ENCODE measurements at regions not wholly inside any gene's neighbourhood (a gene's known extent, or its start where the extent isn't known, plus 50 kb on each side); places are given as distances from the start of the nearest gene placed in this dataset.
"Not testable (repeated sequence)": the region's sequence is repeated elsewhere in the genome, so short reads cannot be mapped to it uniquely, and the experiment has no call there.

GRCh38 chr13:40373608-40374007 is 292.8 kb downstream of the FOXO1 start:
- peak overlapping the region; percentile 24 for H3K4me3 Mint-ChIP-seq
- not testable (repeated sequence) for H3K9me3 Mint-ChIP-seq; H3K36me3 Mint-ChIP-seq (ENCODE audit: low read depth); H3K27me3 Mint-ChIP-seq
- H3K27ac Mint-ChIP-seq, result peak overlapping the region; percentile 84
- H3K4me1 Mint-ChIP-seq, result peaks cover 45% of the 10 kb centered on the region
- intact Hi-C loops (cut with micrococcal nuclease), result loop anchor here (1.0 to 5.0 kb wide), 5 partner anchors 15 to 596 kb away; no protein-coding TSS in a partner anchor
- DNase-seq, result peak; percentile 76

DNA sequence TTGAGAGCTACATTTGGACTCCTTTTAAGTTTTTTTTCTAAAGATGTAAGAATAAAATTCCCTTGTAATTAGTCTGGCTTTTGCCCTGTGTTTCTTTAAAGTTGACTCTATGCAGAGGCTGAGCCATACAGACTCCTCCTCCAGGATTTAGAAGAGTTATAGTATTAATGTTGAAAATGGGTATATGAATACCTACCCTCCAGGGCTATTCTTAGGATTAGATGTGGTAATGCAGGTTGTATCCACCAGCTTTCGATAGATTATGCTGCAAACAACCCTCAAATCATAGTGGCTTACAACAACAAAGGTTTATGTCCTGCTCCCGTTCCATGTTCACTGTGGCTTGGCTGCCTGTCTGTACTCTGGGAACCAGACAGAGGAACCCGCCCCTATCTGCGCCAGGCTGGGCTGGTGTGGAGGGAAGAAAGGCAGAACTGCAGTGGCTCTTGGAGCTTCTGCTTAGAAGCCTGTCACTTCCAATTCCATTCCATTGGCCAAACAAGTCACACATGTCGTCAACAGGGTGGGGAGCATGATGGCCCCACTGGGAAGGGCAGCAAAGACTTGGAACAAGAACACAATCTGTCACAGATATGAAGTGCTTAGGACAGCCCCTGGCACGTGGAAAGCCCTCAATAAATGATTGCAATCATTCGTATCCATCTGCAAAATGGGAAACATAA is 290.8 kb downstream of the FOXO1 start:
- Mint-ChIP-seq H3K36me3 (ENCODE audit: low read depth) (peaks cover 5% of the 10 kb centered on the region), H3K4me3 (no peak overlapping the region), H3K9me3 (peaks cover 9% of the 10 kb centered on the region), H3K27me3 (no peaks in the 10 kb centered on the region), H3K27ac (no peak overlapping the region), H3K4me1 (peaks cover 33% of the 10 kb centered on the region)
- DNase-seq, result no peak
- intact Hi-C loops (cut with micrococcal nuclease), result no loop called here

- DNase-seq, result no peak
- H3K4me1 Mint-ChIP-seq, result peaks cover 26% of the 10 kb centered on the region
Measured at GRCh38 chr13:40376296-40376849, 290.1 kb downstream of the FOXO1 start.

DNA sequence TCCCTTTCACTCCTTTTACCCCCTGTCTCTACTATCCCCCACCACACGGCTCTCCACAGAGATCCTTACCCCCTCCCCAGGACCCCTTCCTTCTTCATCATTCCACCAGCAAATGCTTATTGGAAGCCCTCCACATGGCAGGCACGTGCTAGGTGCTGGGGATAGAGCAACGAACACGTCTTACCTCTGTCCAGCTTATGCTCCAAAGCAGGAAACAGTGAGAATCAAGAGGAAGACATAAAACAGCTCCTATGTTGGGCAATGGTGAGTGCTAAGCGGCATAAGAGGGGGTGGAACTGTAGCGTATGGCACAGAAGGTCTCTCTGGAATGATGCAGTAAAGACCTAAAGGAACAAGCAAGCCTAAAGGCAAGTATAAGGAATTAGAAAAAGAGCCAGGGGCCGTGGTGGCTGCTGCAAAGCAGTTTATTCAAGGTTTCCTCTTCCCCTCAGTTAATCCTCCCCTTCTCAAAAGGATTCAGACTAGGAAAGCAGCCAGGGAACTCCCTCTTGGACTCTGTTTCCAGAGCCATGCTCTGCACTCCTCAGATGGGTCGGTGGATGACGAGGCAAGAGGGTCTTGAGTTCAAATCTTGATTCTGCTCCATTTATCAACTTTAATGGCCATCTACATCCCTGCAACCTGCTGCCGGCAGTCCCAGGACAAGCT is 289.4 kb downstream of the FOXO1 start:
- no peak for DNase-seq
- H3K27me3 Mint-ChIP-seq, result no peaks in the 10 kb centered on the region
- no peak overlapping the region for H3K27ac Mint-ChIP-seq
- H3K36me3 Mint-ChIP-seq (ENCODE audit: low read depth), result peaks cover 5% of the 10 kb centered on the region
- no peak overlapping the region for H3K4me3 Mint-ChIP-seq
- peaks cover 21% of the 10 kb centered on the region for H3K4me1 Mint-ChIP-seq
- peaks cover 9% of the 10 kb centered on the region for H3K9me3 Mint-ChIP-seq
- intact Hi-C loops (cut with micrococcal nuclease), result no loop called here

More at GRCh38 chr13:40376296-40376849, 290.1 kb downstream of the FOXO1 start:
- Mint-ChIP-seq H3K27me3 (no peaks in the 10 kb centered on the region), H3K9me3 (peaks cover 9% of the 10 kb centered on the region), H3K4me3 (no peak overlapping the region), H3K27ac (no peak overlapping the region), H3K36me3 (ENCODE audit: low read depth) (peaks cover 5% of the 10 kb centered on the region)
- intact Hi-C loops (cut with micrococcal nuclease), result no loop called here

- Mint-ChIP-seq H3K27ac (no peak overlapping the region), H3K4me3 (no peak overlapping the region), H3K9me3 (peaks cover 9% of the 10 kb centered on the region), H3K36me3 (ENCODE audit: low read depth) (peaks cover 5% of the 10 kb centered on the region), H3K27me3 (no peaks in the 10 kb centered on the region), H3K4me1 (peaks cover 18% of the 10 kb centered on the region)
- intact Hi-C loops (cut with micrococcal nuclease), result no loop called here
- DNase-seq, result no peak
Measured at GRCh38 chr13:40377783-40378182, 288.7 kb downstream of the FOXO1 start.

DNA sequence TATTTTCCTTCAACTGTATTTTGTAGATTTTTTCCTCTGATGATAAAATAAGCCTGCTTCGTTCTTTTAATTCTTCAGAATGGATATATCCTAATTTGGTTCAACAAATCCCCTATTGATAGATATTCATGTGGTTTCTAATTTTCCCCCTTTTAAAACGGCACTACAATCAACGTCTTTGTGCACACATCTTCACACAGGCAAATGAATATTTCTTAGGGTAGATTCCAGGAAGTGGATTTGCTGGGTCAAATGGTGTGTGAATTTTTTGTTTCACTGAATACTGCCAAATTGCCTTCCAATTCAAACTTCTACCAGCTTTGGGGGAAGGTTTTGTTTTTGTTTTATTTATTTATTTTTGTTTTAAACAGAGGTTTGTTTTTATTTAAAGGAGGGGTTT is 287.2 kb downstream of the FOXO1 start:
- Mint-ChIP-seq H3K27ac (no peak overlapping the region), H3K36me3 (ENCODE audit: low read depth) (no peaks in the 10 kb centered on the region), H3K9me3 (peaks cover 4% of the 10 kb centered on the region), H3K27me3 (no peaks in the 10 kb centered on the region), H3K4me3 (no peak overlapping the region), H3K4me1 (peaks cover 6% of the 10 kb centered on the region)
- DNase-seq, result no peak
- intact Hi-C loops (cut with micrococcal nuclease), result no loop called here

DNA sequence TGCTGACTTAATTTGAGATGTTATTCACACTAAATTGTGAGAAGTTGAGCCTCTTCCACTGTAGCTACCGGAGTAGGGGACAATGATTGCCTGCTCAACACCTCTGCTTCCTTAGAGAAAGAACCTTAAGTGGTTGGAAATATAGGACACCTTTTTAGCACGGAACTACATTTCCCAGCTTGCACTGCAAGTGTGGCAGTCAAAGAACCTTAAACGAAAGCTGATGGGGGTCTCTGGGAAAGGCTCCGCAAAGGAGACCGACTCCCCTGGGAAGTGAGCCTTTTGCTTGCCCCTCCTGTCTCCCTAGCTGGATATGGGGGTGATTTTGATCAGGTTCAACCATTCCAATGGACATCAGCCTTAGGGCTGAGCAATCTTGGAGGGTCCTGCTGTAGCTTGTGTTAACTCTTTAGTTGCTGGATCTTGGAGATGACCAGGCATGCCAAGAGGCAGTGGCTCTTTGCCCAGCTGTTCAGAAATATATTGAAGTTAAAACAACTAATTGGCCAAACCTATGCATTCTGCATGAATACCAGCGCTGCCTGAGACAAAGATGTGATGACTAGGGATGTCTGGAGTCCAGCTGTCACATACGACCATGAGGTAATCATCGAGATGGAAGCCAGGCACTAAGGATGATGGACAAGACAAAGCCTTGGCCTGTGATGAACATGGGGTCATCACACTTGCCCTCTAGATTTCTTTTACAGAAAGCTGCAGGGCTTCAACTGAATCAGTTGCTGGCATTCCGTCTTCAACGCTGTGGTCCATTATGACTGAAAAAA is 286.5 kb downstream of the FOXO1 start:
- Mint-ChIP-seq H3K27ac (no peak overlapping the region), H3K9me3 (peaks cover 4% of the 10 kb centered on the region)
- intact Hi-C loops (cut with micrococcal nuclease), result loop anchor here (10.0 kb wide), 2 partner anchors 395 to 425 kb away; partner anchors contain the start of gene MRPS31

DNA sequence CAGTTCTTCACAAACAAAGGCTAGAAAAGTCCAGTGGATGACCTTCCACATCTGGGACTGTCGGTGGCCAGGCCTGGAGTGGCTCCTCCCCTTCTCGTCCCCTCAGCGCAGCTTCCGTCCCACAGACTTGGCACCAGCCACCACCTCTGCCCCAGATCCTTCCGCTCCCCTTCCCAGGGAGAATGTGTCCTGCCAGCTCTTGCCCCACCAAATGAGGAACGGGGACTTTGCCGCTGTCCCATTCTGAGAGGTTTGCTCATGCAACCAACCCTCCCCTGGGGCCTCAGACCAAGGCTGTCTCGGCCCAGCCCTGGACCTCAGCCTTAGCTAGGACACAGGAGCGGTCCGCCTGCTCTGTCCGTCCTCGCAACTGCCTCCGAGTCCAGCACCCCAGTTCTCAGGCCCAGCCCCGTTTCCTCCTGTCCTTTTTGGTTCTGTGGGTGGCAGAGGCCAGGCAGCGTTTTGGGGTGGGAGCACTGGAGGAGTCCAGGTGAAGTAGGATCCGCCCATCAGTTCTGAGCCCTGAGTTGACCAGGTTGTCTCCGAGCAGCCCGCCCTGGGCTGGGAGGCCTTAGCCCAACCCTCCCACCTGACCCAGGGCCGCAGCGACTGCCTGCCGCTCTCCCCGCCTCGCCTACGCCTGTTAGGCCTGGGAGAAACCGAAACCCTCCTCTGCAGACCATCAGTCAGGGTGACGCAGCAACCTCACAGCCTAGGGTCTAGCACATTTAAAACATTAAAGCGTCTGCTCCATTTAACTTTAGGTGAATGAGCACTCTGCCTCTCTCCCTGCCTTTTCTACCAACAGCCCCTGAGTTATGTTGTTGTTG is 284.3 kb downstream of the FOXO1 start:
- no peaks in the 10 kb centered on the region for H3K27me3 Mint-ChIP-seq
- no peak overlapping the region for H3K27ac Mint-ChIP-seq
- DNase-seq, result no peak
- H3K9me3 Mint-ChIP-seq, result peaks cover 8% of the 10 kb centered on the region
- intact Hi-C loops (cut with micrococcal nuclease), result loop anchor here (10.0 kb wide), 2 partner anchors 393 to 427 kb away; partner anchors contain the start of gene MRPS31
- peaks cover 11% of the 10 kb centered on the region for H3K4me1 Mint-ChIP-seq
- H3K36me3 Mint-ChIP-seq (ENCODE audit: low read depth), result peaks cover 3% of the 10 kb centered on the region
- H3K4me3 Mint-ChIP-seq, result no peak overlapping the region

More for the DNA sequence above, 286.5 kb downstream of the FOXO1 start:
- H3K4me1 Mint-ChIP-seq, result peaks cover 6% of the 10 kb centered on the region
- H3K4me3 Mint-ChIP-seq, result no peak overlapping the region
- no peaks in the 10 kb centered on the region for H3K27me3 Mint-ChIP-seq
- no peaks in the 10 kb centered on the region for H3K36me3 Mint-ChIP-seq (ENCODE audit: low read depth)
- no peak for DNase-seq

- no peaks in the 10 kb centered on the region for H3K27me3 Mint-ChIP-seq
- DNase-seq, result no peak
- intact Hi-C loops (cut with micrococcal nuclease), result loop anchor here (10.0 kb wide), 2 partner anchors 392 to 428 kb away; partner anchors contain the start of gene MRPS31
- no peak overlapping the region for H3K4me3 Mint-ChIP-seq
- peaks cover 5% of the 10 kb centered on the region for H3K36me3 Mint-ChIP-seq (ENCODE audit: low read depth)
- H3K27ac Mint-ChIP-seq, result no peak overlapping the region
- H3K9me3 Mint-ChIP-seq, result peaks cover 13% of the 10 kb centered on the region
- peaks cover 14% of the 10 kb centered on the region for H3K4me1 Mint-ChIP-seq
Measured at GRCh38 chr13:40383132-40383531, 283.3 kb downstream of the FOXO1 start.

GRCh38 chr13:40383885-40384284 is 282.6 kb downstream of the FOXO1 start:
- Mint-ChIP-seq H3K27ac (no peak overlapping the region), H3K36me3 (ENCODE audit: low read depth) (peaks cover 7% of the 10 kb centered on the region), H3K27me3 (no peaks in the 10 kb centered on the region), H3K4me3 (no peak overlapping the region), H3K4me1 (peaks cover 20% of the 10 kb centered on the region), H3K9me3 (peaks cover 14% of the 10 kb centered on the region)
- no peak for DNase-seq
- intact Hi-C loops (cut with micrococcal nuclease), result loop anchor here (10.0 kb wide), 2 partner anchors 391 to 429 kb away; partner anchors contain the start of gene MRPS31

GRCh38 chr13:40384976-40385857 is 281.2 kb downstream of the FOXO1 start:
- H3K4me3 Mint-ChIP-seq, result no peak overlapping the region
- DNase-seq, result no peak
- H3K4me1 Mint-ChIP-seq, result peaks cover 30% of the 10 kb centered on the region
- H3K27me3 Mint-ChIP-seq, result no peaks in the 10 kb centered on the region
- intact Hi-C loops (cut with micrococcal nuclease), result loop anchor here (5.0 to 10.0 kb wide), 3 partner anchors 43 to 430 kb away; partner anchors contain the start of gene MRPS31
- H3K27ac Mint-ChIP-seq, result no peak overlapping the region
- peaks cover 14% of the 10 kb centered on the region for H3K9me3 Mint-ChIP-seq
- H3K36me3 Mint-ChIP-seq (ENCODE audit: low read depth), result peaks cover 7% of the 10 kb centered on the region

GRCh38 chr13:40385858-40386180 is 280.6 kb downstream of the FOXO1 start:
- Mint-ChIP-seq H3K36me3 (ENCODE audit: low read depth) (peaks cover 7% of the 10 kb centered on the region), H3K4me3 (no peak overlapping the region), H3K9me3 (peaks cover 14% of the 10 kb centered on the region), H3K4me1 (peaks cover 34% of the 10 kb centered on the region), H3K27me3 (no peaks in the 10 kb centered on the region), H3K27ac (no peak overlapping the region)
- no peak for DNase-seq
- intact Hi-C loops (cut with micrococcal nuclease), result loop anchor here (5.0 to 10.0 kb wide), 3 partner anchors 44 to 431 kb away; partner anchors contain the start of gene MRPS31

All from activated CD4-positive, alpha-beta T cell treated with anti-CD3 and anti-CD28 coated beads, Interleukin-2, amount 10 ng/mL, durations not matched to agents 24 days and 14 days (primary cell).